HUES6 (cell line): ENCODE measurements at regions not wholly inside any gene's neighbourhood (a gene's known extent, or its start where the extent isn't known, plus 50 kb on each side); places are given as distances from the start of the nearest gene placed in this dataset.
"Not testable (repeated sequence)": the region's sequence is repeated elsewhere in the genome, so short reads cannot be mapped to it uniquely, and the experiment has no call there.

Source experiments
- H3K27ac ChIP-seq: 2 replicates; pipeline ENCODE4 v1.7.0; 2013; ENCODE audit warnings: low read depth, mild to moderate bottlenecking, low read length, inconsistent platforms
- H3K27me3 ChIP-seq: 2 replicates; pipeline ENCODE4 v1.6.1; 2013; ENCODE audit warnings: low read length; ENCODE audit not compliant: control insufficient read depth, insufficient read depth
- H3K36me3 ChIP-seq: 2 replicates; pipeline ENCODE4 v1.6.1; 2013; ENCODE audit warnings: low read length; ENCODE audit not compliant: control insufficient read depth, insufficient read depth
- H3K4me1 ChIP-seq: 2 replicates; pipeline ENCODE4 v1.6.1; 2013; ENCODE audit warnings: low read length; ENCODE audit not compliant: control insufficient read depth, insufficient read depth
- H3K4me3 ChIP-seq: 2 replicates; pipeline ENCODE4 v1.5.1; 2013; ENCODE audit warnings: low read depth, low read length
- H3K9ac ChIP-seq: one replicate; pipeline ENCODE4 v1.6.1; 2013; ENCODE audit warnings: mild to moderate bottlenecking, low read length
- H3K9me3 ChIP-seq: 2 replicates; pipeline ENCODE4 v1.6.1; 2013; ENCODE audit warnings: low read depth, low read length; ENCODE audit not compliant: control insufficient read depth, insufficient read depth

- H3K9me3 ChIP-seq = no peaks in the 10 kb centered on the region
- no peaks in the 10 kb centered on the region for H3K36me3 ChIP-seq
- H3K4me3 ChIP-seq = no peak overlapping the region
- no peak overlapping the region for H3K9ac ChIP-seq
- H3K27ac ChIP-seq = no peak overlapping the region
- no peaks in the 10 kb centered on the region for H3K27me3 ChIP-seq
- H3K4me1 ChIP-seq = no peaks in the 10 kb centered on the region
Measured at GRCh38 chr2:58594762-58595161, 353.6 kb upstream of the FANCL start.

GRCh38 chr2:58594175-58594574, 353.1 kb upstream of the FANCL start:
- no peaks in the 10 kb centered on the region for H3K27me3 ChIP-seq

DNA sequence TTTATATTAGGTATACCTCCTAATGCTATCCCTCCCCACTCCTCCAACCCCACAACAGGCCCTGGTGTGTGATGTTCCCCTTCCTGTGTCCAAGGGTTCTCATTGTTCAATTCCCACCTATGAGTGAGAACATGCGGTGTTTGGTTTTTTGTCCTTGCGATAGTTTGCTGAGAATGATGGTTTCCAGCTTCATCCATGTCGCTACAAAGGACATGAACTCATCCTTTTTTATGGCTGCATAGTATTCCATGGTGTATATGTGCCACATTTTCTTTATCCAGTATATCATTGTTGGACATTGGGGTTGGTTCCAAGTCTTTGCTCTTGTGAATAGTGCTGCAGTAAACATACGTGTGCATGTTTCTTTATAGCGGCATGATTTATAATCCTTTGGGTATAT, 345.1 kb upstream of the FANCL start:
- not testable (repeated sequence) for H3K4me3 ChIP-seq

More at GRCh38 chr2:58594175-58594574, 353.1 kb upstream of the FANCL start:
- Histone ChIP-seq H3K9ac (no peak overlapping the region), H3K27ac (no peak overlapping the region), H3K4me1 (no peaks in the 10 kb centered on the region), H3K4me3 (no peak overlapping the region), H3K36me3 (no peaks in the 10 kb centered on the region), H3K9me3 (no peaks in the 10 kb centered on the region)

GRCh38 chr2:58585233-58585632, 344.1 kb upstream of the FANCL start:
- no peaks in the 10 kb centered on the region for H3K4me1 ChIP-seq
- H3K4me3 ChIP-seq = no peak overlapping the region
- no peaks in the 10 kb centered on the region for H3K9me3 ChIP-seq
- no peak overlapping the region for H3K27ac ChIP-seq
- H3K27me3 ChIP-seq = no peaks in the 10 kb centered on the region
- H3K36me3 ChIP-seq = no peaks in the 10 kb centered on the region
- H3K9ac ChIP-seq = no peak overlapping the region

More for the DNA sequence above, 345.1 kb upstream of the FANCL start:
- not testable (repeated sequence) for H3K9me3 ChIP-seq, H3K36me3 ChIP-seq, H3K9ac ChIP-seq, H3K27ac ChIP-seq, H3K27me3 ChIP-seq, H3K4me1 ChIP-seq

GRCh38 chr2:58584606-58585118, 343.5 kb upstream of the FANCL start:
- Histone ChIP-seq H3K9me3 (no peaks in the 10 kb centered on the region), H3K4me1 (no peaks in the 10 kb centered on the region), H3K4me3 (no peak overlapping the region), H3K27ac (no peak overlapping the region), H3K9ac (no peak overlapping the region), H3K27me3 (no peaks in the 10 kb centered on the region), H3K36me3 (no peaks in the 10 kb centered on the region)

DNA sequence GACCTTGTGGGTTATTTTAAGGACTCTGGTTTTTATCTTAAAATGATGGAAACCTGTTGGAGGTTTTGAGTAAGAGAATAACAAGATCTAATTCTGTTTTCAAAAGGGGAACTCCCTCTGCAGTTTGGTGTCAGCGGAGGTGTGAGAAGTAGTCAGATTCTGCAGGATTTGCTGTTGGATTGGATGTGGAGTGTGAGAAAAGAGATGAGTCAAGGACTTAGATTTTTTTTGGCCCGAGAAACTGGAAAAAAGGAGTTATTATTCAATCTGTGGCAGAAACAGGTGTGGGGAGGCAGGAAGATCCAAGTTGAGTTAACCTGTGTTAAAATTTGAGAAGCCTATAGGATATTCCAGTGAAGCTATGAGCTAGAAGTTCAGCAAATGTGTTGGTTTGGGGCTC, 337.2 kb upstream of the FANCL start:
- H3K27me3 ChIP-seq = no peaks in the 10 kb centered on the region
- H3K9me3 ChIP-seq = 0 out of 2 replicates have a peak, but pooled peaks cover 4% of the 10 kb centered on the region
- H3K4me1 ChIP-seq = no peaks in the 10 kb centered on the region
- H3K36me3 ChIP-seq = no peaks in the 10 kb centered on the region
- no peak overlapping the region for H3K9ac ChIP-seq
- H3K27ac ChIP-seq = no peak overlapping the region
- no peak overlapping the region for H3K4me3 ChIP-seq

- Histone ChIP-seq H3K9me3 (0 out of 2 replicates have a peak, but pooled peaks cover 4% of the 10 kb centered on the region), H3K27me3 (no peaks in the 10 kb centered on the region), H3K4me3 (no peak overlapping the region), H3K9ac (no peak overlapping the region), H3K36me3 (no peaks in the 10 kb centered on the region), H3K27ac (no peak overlapping the region), H3K4me1 (peaks cover 6% of the 10 kb centered on the region; the same call in 1 of the 2 replicates)
Measured at GRCh38 chr2:58574873-58575272, 333.7 kb upstream of the FANCL start.

- Histone ChIP-seq H3K36me3 (no peaks in the 10 kb centered on the region), H3K9me3 (no peaks in the 10 kb centered on the region), H3K9ac (no peak overlapping the region), H3K27ac (no peak overlapping the region), H3K4me1 (peaks cover 18% of the 10 kb centered on the region), H3K4me3 (no peak overlapping the region), H3K27me3 (no peaks in the 10 kb centered on the region)
Measured at GRCh38 chr2:58572731-58573130, 331.6 kb upstream of the FANCL start.

- no peaks in the 10 kb centered on the region for H3K27me3 ChIP-seq
- H3K27ac ChIP-seq = no peak overlapping the region
- no peak overlapping the region for H3K9ac ChIP-seq
- H3K36me3 ChIP-seq = no peaks in the 10 kb centered on the region
- peaks cover 18% of the 10 kb centered on the region for H3K4me1 ChIP-seq
- no peaks in the 10 kb centered on the region for H3K9me3 ChIP-seq
- no peak overlapping the region for H3K4me3 ChIP-seq
Measured at GRCh38 chr2:58571181-58571852, 330.2 kb upstream of the FANCL start.

- H3K4me3 ChIP-seq = no peak overlapping the region
- no peaks in the 10 kb centered on the region for H3K27me3 ChIP-seq
- no peaks in the 10 kb centered on the region for H3K36me3 ChIP-seq
- no peak overlapping the region for H3K9ac ChIP-seq
- H3K9me3 ChIP-seq = no peaks in the 10 kb centered on the region
- H3K27ac ChIP-seq = peak overlapping the region; percentile 29; the same call in 1 of the 2 replicates
- H3K4me1 ChIP-seq = peaks cover 18% of the 10 kb centered on the region
Measured at GRCh38 chr2:58569475-58570185, 328.5 kb upstream of the FANCL start.

GRCh38 chr2:58568901-58569300, 327.8 kb upstream of the FANCL start:
- H3K9me3 ChIP-seq = no peaks in the 10 kb centered on the region
- H3K27ac ChIP-seq = peak overlapping the region; percentile 29
- H3K9ac ChIP-seq = no peak overlapping the region
- no peak overlapping the region for H3K4me3 ChIP-seq
- H3K4me1 ChIP-seq = peaks cover 18% of the 10 kb centered on the region
- no peaks in the 10 kb centered on the region for H3K27me3 ChIP-seq
- no peaks in the 10 kb centered on the region for H3K36me3 ChIP-seq
